ENCODE measurements at regions not wholly inside any gene's neighbourhood (a gene's known extent, or its start where the extent isn't known, plus 50 kb on each side); places are given as distances from the start of the nearest gene placed in this dataset.
"Not testable (repeated sequence)": the region's sequence is repeated elsewhere in the genome, so short reads cannot be mapped to it uniquely, and the experiment has no call there.

DNA sequence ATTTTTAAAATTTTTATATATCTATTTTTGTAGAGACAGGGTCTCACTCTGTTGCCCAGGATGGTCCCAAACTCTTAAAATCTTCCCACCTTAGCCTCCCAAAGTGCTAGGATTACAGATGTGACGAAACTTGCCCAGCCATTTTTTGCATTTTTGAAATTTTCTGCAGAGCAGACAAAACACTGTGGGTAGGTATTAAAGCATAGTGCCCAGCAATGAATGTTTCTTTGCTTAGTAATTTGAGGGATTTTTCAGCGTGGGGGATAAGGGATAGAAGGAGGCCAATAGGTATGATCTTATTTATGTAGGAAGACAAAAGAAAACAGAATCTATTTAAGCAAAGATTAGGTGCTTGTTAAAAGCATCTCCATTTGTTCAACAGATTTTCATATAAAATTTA is 446.8 kb upstream of the DPH6 start:
- DNase-seq (ENCODE audit: low read depth in 3 of 3): no peak

DNA sequence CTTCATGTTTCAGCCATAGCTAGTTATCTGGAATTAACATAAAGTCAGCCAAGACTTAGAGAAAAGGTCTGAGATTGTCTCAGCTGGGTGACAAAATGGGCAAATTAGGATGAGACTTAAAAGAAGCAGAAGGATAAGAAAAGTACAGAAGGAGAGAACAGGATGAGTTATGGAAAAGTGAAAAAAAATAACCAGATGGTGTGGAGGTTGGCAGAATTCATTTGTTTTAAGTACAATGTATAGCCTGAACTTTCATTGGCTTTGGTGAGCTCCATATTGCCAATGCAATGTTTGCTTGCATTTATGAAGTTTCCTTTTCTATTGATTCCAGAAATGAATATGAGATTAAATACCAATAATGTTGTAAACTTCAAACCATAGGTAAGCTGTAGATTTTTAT is 447.2 kb upstream of the DPH6 start:
- DNase-seq (ENCODE audit: low read depth in 3 of 3): no peak

DNA sequence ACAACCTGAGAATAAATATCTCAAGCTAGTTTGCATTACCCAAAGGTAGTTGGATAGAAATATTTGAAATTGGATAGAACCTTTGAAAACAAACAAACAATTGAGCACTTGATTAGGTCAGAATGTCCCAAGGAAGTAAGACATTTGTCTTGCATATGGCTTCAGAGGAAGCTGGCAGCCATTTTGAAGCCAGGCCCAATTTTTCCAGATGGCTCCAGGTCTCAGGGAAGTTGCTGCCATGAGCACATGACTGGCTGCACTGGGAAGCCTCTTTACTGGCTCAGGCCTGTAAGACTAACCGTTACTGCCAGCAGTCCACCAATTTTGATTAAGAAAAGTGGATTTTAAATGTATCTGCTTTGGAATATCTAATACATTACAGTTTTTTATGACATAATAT is 448.9 kb upstream of the DPH6 start:
- no peak for DNase-seq (ENCODE audit: low read depth in 3 of 3)

DNA sequence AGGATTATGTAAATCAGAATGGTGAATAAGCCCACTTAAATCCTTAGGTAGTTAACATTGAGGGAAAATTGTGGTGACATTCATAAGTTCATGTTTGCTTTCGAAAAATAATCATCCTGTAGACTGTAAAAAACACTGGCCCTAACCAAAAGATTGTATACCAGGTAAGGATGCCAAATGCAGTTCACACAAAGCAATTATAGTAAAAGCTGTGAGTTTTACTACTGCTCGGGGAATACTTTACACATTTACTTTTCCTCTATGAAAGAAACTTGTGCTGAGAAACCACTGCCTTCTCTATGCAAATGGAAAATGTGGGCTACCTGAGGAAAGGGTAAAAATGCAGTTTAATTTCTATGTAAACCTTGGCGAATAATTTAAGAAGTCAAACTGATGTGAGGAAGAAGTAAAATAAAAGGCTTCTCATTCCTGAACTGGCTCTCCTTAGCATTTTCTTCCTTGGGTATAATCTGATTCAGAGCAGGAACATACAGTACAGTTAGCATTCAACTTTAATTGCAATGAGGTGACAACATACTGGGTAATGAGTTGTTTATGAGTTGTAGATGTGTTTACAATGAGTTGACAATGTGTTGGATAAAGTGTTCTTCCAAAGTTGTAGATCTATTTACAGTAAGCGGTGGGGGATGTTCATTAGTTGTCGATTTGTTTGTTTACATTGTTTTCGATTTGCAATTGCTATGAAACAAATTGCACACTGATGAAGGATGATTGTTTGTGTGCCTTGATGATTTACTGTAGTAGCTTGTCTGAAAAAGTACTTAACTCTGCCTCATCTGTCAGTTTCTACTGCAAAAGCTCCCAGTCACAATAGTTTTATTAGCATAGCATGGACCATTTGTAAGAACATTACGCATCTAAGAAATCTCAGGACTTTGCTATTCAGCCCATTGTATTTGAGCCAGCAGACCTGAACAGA is 453.0 kb upstream of the DPH6 start:
- no peak for DNase-seq (ENCODE audit: low read depth in 3 of 3)

DNA sequence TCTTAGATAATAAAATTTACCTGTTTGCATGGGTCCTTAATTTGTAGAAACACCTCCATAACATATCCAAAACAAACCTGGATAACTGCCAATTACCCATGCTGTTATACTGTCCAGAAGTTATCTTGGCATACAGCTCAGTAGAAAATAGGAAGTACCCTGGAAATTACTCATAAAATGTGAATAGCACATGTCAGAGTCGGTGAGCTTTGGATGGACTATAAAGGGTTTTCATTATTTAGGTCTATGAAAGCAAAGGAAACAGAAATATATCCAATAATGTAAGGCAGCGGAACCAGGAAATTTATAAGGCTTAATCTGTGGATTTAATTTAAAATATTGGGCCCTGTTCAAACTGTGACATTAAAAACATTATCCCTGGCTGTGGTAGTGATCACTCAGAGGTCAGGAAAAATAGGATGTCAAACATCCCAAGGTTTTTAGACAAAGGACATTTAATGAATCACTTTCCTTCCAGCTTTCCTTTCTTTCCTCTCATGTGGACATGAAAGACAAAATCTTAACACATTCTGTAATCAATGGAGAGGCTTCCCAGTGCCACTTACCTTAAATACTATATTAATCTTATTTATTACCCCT is 459.0 kb upstream of the DPH6 start:
- no peak for DNase-seq (ENCODE audit: low read depth in 3 of 3)

DNA sequence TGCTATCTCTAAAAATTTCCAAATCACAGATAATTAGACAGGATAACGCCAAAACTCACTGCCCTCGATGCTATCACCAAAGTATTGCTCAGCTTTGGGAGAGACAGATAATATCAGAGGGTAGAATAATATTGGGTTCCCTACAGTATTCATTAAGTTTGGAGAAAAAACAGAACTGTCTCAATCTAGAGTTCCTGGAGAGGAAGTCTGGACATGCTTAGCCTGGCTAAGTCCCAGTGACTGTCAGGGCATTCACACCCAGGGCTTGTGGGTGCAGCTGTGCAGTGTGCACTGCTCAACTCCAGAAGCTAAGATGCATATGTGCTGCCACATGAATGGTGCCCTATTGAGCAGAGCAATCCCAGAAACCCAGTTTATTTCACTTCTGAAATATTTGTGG is 459.6 kb upstream of the DPH6 start:
- no peak for DNase-seq (ENCODE audit: low read depth in 3 of 3)

DNA sequence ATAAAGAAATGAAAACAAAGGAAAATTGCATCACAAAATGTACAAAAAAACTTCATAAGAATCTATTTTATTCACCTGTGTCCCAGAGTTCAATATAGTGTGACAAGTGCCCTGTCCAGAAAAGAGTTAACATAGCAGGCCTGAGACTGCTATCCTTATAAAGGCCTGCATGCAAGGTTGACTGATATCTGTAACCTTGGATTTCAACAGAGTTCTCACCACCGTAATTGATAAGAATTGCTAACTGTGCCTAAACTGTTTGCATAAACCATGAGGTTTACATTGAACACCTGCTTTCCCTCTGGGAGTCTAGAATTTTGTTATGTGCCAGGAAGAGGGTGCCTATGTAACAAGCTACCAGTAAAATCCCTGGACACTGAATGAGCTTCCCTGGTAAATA is 461.7 kb upstream of the DPH6 start:
- DNase-seq (ENCODE audit: low read depth in 3 of 3): no peak

DNA sequence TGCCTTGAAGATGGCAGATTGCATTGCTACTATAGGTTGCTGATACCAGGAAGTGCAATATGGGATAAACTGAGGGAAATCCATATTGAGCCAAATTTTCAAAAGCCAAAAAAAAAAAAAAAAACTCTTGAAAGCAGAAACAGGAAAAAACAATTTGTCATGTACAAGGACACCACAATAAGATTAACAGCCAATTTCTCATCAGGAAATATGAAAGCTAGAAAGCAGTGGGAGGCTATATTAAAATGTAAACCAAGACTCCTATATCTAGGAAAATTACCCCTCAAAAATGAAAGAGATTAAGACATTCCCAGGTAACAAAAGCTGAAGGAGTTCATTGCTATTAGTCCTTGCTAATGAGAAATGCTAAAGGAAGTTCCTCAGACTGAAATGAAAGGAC is 462.8 kb upstream of the DPH6 start:
- DNase-seq (ENCODE audit: low read depth in 3 of 3): no peak

DNA sequence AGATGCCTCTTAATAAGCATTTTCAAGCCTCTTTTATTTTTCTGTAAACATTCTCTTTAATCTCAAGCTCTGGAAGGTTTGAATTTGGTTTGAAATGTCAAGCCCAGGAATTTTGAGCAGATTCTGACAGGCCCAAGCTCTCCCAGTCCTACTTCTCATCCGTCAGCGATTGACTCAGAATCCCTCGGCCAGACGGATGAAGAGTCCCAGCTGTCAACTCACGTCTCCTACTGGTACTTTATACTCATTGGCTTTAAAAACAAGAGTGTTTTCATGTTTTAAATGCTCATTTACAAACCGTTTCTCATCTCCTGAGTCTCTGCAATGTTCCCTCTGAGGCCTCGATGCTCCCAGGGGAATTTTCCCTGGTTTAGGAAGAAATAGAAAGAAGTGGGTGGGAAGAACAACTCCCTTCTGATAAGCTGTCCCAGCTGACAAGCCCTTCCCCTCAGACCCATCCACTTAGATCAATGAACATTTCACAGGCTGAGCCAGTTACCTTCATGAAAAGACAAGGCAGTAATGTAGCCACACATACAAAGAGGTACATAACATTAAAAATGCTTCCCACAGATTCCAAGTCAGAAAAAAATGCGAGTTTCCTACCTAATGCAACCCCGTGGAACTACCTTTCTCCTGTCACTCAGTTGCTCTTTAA is 478.2 kb upstream of the DPH6 start:
- DNase-seq (ENCODE audit: low read depth in 3 of 3): no peak

DNA sequence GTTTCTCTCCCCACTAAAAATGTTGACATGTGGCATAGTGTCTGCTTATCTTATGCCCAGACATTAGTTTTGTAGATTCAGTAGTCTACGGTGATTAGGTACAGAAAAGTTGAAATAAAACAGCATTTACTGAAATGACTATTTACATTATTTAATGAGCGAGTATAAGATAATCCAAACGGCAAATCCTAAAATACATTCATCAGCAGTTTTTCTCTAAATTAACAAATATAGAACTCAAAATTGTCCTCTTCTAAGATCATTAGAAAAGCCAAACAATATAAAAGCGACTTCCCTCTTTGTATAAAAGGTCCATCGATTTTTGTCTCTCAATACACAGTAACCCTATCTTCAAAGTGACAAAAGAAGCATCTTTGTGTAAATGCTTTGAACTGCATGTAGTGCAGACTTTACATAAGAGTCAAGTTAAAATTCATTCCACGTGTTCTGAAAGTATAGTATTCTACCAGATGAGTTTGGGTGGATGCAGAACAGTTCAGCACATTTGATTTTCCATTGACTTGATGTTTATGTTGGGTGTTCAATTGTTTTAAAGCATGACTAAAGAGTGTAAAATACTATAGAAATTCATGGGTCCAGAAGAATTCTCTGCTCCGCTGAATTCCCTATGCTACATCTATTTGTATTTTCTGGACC is 480.8 kb upstream of the DPH6 start:
- no peak for DNase-seq (ENCODE audit: low read depth in 3 of 3)

DNA sequence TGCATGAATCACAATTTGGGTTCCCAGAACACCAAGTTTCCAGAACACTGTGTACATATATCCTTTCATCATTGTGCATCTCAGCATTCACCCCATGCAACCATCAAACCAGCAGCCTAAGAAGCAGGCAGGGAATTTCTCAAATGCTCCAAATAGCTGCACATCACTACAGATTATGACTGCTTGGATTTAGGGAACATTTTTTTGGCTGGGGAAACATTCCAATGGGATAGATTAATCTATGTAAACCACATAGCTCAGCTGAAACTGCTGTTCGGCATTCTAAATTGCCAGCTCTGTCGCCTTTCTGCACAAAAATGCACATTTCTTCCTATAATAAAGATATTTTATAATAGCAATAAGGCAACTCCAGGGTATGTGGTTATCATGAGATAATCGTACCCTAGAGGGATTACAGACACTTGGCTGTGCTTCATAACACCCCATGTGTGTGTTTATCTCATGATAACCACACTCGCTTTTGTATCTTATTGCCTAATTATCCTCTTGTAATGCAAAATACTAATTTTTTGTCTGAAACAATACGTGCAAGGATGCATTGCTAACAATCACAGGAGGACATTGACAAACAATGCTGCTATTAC is 483.7 kb upstream of the DPH6 start:
- DNase-seq (ENCODE audit: low read depth in 3 of 3): no peak

DNA sequence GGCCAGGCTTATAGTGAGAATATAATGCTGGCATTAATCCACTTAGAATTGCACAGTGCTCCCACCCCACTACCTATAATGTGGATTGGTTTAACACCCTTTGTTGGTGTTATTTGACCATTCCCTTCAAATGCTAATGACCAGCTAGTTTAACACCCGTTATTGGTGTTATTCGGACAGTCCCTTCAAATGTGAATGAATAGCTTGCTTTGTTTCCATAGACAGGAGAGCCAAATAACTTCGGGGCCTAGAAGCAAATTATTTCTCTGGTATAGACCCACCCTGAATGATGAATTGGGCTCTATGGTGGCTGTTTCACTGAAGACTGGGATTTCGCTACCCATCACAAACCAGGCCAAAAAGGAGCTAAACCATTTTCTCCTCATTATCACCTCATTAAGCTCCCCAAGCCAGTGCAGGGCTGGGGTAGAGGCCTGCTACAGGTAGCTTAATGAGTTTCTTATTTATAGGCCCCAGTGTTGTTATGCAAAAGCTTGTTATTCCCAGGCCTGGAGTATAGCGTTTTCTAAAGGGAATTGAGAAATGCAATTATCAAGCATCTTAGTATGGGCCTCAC is 494.1 kb upstream of the DPH6 start:
- DNase-seq (ENCODE audit: low read depth in 3 of 3): no peak

DNA sequence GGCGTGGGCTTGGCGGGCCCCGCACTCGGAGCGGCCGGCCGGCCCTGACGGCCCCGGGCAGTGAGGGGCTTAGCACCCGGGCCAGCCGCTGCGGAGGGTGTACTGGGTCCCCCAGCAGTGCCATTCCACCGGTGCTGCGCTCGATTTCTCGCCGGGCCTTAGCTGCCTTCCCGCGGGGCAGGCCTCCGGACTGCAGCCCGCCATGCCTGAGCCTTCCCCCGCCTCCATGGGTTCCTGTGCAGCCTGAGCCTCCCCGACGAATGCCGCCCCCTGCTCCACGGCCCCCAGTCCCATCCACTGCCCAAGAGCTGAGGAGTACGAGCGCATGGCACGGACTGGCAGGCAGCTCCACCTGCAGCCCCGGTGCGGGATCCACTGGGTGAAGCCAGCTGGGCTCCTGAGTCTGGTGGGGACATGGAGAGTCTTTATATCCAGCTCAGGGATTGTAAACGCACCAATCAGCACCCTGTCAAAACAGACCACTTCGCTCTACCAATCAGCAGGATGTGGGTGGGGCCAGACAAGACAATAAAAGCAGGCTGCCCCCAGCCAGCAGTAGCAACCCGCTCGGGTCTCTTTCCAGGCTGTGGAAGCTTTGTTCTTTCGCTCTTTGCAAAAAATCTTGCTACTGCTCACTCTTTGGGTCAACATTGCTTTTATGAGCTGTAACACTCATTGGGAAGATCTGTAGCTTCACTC is 501.2 kb upstream of the DPH6 start:
- DNase-seq (ENCODE audit: low read depth in 3 of 3): not testable (repeated sequence)

DNA sequence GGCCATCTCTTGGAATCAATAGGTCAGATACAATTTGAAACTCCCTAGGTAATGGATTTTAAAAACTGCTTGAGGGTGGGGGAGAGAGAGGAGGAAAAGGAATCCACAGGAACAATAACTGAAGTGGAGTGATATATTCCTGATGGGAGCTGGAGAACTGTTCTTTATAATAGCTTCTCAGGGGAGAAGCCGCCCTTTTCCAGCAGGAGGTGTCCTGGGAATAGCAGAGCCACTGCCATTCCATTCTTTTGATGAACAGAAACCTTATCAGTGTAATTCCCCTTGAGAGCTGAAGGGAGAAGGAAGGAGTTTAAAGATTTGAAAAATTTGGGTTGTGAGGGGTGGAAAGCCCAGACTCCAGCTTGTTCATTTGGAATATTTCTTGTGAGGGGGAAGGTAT is 504.9 kb upstream of the DPH6 start:
- no peak for DNase-seq (ENCODE audit: low read depth in 3 of 3)

DNA sequence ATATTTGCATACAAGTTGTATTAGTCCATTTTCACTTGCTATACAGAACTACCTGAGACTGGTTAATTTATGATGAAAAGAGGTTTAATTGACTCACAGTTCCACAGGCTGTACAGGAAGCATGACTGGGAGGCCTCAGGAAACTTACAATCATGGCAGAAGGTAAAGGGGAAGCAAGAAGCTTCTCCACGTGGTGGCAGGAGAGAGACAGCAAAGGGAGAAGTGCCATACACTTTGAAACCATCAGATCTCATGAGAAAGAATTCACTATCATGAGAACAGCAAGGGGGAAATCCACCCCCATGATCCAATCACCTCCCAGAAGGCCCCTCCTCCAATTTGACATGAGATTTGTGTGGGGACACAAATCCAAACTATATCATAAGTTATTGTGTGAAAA is 506.7 kb upstream of the DPH6 start:
- DNase-seq (ENCODE audit: low read depth in 3 of 3): not testable (repeated sequence)

DNA sequence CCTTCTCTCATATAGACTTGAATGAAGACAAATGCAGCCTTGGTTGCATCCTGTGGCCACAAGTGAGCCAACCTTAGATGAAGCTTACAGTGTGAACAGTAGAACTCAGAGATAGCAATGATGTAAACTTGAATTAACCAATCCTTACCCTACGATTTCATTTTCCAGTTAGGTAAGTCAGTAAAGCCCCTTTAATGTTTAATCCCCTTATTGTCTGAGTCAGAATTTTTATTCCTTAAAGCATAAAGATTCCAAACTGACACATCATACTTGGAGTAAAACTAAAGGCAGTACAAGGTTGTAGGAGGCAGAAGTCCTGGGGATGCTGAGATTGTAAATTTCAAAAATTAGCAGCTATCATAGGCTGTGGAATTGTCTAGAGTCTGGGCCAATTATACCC is 507.8 kb upstream of the DPH6 start:
- no peak for DNase-seq (ENCODE audit: low read depth in 3 of 3)

DNA sequence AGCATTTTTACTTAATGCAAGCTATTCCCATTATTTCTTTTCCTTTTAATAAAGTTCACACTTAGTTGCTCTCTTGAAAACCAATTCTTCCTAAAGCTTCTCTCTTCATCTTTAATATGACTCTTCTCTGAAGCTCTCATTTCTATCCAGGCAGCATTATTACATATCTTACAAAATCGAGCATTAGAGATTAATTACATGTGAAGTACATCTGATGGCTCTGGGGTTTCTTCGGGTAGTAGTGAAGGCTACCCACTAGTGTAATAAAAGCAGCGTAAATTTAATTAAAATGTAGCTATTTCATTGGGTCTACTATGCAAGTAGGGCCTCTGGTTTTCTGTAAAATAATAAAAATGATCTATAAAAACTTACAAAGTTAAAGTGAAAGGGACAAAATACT is 513.6 kb upstream of the DPH6 start:
- DNase-seq (ENCODE audit: low read depth in 3 of 3): no peak

DNA sequence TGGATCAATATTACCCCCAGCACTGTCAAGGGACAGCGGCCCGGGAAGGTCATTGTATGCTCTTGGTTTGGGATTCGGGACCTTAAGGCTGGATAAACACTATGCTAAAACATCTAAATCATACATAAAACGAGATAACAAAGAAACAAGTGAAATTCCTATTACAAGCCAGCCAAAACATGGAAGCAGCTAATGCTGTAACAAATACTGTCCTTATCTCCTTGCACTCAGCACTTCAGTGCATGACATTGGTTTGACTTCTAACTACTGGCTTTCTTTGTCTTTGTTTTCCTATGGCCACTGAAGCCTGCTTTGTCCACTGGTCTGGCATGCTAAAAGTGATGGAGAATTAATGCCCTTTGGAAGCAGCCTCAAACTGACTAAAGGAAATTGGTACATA is 516.4 kb upstream of the DPH6 start:
- DNase-seq (ENCODE audit: low read depth in 3 of 3): no peak

DNA sequence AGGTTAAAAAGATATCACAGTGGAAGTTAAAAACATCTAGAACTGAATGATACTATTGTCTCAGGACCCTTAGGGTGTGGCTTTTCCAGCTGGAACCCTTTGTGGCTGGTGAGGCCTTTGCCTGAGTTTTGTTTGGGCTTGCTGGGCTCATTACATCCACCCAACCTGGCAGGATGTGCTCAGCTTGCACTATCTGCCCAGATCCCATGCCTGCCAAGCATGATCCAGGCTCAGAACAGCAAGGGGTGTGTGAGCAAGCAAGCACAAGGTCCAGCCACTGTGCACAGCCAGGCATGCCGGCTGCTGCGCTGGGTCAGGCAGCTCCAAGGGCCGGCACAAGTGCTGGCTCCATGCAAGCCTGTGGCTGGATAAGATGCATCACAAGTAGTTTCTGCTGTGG is 512.7 kb upstream of the CDIN1 start:
- DNase-seq (ENCODE audit: low read depth in 3 of 3): no peak

DNA sequence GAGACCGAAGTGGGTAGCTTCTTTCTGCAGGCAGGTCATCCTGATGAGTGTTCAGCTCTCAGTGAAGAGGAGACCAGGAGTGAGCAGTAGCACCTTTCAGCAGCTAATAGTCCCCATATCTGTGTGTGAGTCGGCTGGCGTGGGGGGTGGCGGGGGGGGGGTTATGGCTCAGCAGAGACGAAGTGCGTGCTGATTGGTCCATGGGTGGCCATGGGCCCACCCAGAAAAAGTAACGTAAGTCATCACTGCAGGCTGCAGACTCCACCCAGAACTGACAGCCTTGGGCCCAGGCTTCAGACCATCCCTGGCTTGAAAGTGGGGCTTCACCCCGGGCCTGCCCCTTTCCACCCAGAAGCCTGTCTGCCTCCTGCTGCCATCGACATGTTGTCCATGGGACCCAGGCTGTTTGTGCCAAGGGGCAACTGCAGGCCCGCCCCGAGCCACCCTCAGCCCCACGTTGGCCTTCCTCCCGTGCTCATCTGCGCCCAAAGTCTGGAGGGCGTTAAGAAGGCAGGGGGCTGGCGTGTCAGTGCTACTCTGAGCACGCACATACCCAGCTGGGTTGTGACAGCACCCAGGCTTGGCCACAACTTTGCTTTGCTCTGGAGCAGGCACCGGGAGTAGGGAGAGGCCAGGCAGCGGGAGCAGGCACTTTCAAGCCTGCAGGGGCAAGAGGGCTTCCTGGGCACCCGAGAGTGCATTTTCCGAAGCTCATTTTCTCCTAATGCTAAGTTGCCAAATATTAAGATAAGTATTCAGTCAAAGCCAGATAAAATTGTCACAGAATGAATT is 511.7 kb upstream of the CDIN1 start:
- DNase-seq (ENCODE audit: low read depth in 3 of 3): no peak

Measured in stimulated activated CD4-positive, alpha-beta T cell treated with anti-CD3 and anti-CD28 coated beads, TNF-alpha, amount 100 ng/mL, for 48 hours (primary cell).